ENCODE measurements at regions not wholly inside any gene's neighbourhood (a gene's known extent, or its start where the extent isn't known, plus 50 kb on each side); places are given as distances from the start of the nearest gene placed in this dataset.
"Not testable (repeated sequence)": the region's sequence is repeated elsewhere in the genome, so short reads cannot be mapped to it uniquely, and the experiment has no call there.

- H3K4me3 ChIP-seq = no peak overlapping the region
- H3K9ac ChIP-seq (ENCODE audit: insufficient read length) = no peak overlapping the region
- no peak overlapping the region for H3K27ac ChIP-seq
- no peak for DNase-seq (ENCODE audit: low read depth, low spot score)
- H3K36me3 ChIP-seq (ENCODE audit: insufficient read depth, low read length) = no peaks in the 10 kb centered on the region
- TF ChIP-seq POLR2AphosphoS5 (IDR thresholded peaks at IDR 0.05; ENCODE audit: borderline replicate concordance, low read depth, low read length) = no peak
- TF ChIP-seq FOXP2 (optimal IDR thresholded peaks at IDR 0.05; ENCODE audit: control extremely low read depth, extremely low read length, insufficient read depth) = no peak
- TF ChIP-seq EZH2 (IDR thresholded peaks at IDR 0.05) = no peak
- no peaks in the 10 kb centered on the region for H3K9me3 ChIP-seq (ENCODE audit: low read depth, low read length)
Observed at GRCh38 chr7:91378131-91378530, 113.9 kb downstream of the FZD1 start.

- H3K9me3 ChIP-seq (ENCODE audit: low read depth, low read length) = no peaks in the 10 kb centered on the region
- TF ChIP-seq POLR2AphosphoS5 (IDR thresholded peaks at IDR 0.05; ENCODE audit: borderline replicate concordance, low read depth, low read length) = no peak
- no peak for TF ChIP-seq EZH2 (IDR thresholded peaks at IDR 0.05)
- no peak for TF ChIP-seq FOXP2 (optimal IDR thresholded peaks at IDR 0.05; ENCODE audit: control extremely low read depth, extremely low read length, insufficient read depth)
- DNase-seq (ENCODE audit: low read depth, low spot score) = no peak
Observed at GRCh38 chr7:91379236-91379635, 115.0 kb downstream of the FZD1 start.

DNA sequence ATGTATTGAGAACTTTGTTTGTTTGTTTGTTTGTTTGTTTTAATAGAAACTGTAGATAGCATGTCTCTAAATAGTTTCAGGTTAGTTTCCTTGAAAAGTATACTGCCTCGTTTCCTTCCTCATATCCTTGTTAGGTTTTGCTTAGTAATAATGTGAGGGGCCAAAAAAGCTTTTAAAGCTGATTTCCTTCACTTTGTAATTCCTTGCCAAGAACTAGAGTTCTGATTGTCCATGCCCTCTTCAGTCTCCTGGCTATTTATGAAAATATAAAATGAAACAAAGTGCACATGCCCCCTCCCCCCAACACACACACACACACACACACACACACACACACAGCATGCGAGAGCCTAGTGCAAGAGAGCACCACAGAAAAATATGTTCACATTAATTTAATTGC, 115.8 kb downstream of the FZD1 start:
- TF ChIP-seq EZH2 (IDR thresholded peaks at IDR 0.05) = no peak
- no peak for TF ChIP-seq POLR2AphosphoS5 (IDR thresholded peaks at IDR 0.05; ENCODE audit: borderline replicate concordance, low read depth, low read length)
- TF ChIP-seq FOXP2 (optimal IDR thresholded peaks at IDR 0.05; ENCODE audit: control extremely low read depth, extremely low read length, insufficient read depth) = no peak
- H3K27ac ChIP-seq = no peak overlapping the region
- H3K36me3 ChIP-seq (ENCODE audit: insufficient read depth, low read length) = no peaks in the 10 kb centered on the region
- no peak overlapping the region for H3K4me3 ChIP-seq
- H3K9ac ChIP-seq (ENCODE audit: insufficient read length) = no peak overlapping the region
- H3K9me3 ChIP-seq (ENCODE audit: low read depth, low read length) = no peaks in the 10 kb centered on the region
- no peak for DNase-seq (ENCODE audit: low read depth, low spot score)

More at GRCh38 chr7:91379236-91379635, 115.0 kb downstream of the FZD1 start:
- no peaks in the 10 kb centered on the region for H3K36me3 ChIP-seq (ENCODE audit: insufficient read depth, low read length)
- no peak overlapping the region for H3K4me3 ChIP-seq
- H3K9ac ChIP-seq (ENCODE audit: insufficient read length) = no peak overlapping the region
- H3K27ac ChIP-seq = no peak overlapping the region

DNA sequence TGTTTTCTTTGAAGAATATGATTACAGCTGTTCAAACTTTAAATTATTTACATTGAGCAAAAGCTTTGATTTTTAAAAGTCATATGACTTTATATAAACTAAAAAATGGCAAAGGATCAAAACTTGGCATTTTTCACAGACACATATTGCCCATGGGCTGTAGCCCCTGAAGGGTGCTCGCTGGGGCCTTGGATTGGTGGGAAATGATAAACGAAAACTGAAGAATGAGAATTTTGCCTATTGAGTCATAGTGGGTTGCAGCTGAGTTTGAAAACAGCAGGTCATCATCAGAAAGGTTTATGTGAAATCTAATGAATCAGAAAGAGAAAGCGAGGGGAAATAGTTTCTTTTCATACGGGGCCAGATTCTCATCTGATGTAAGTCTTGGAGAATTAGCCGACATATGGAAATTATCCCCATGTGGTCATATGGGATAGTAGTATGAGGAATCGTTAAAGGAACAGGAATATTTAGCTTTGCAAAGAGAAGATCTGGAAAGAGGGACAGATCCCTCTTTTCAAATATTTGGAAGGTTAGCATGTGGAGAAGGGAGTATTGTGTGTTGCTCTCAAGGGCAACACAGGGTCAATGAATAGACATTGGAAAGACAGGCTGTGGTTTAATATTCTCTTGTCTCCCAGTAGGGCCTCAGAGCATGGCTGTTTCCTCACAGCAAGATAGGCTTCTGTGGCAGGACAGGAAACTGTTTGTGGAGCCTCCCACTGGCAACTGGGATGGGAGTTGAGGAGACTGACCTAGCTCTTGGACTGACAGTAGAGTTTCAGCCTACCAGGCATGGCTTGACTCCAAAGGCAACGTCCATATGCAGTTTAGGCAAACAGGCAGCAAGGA, 119.0 kb downstream of the FZD1 start:
- no peak for DNase-seq (ENCODE audit: low read depth, low spot score)
- Histone ChIP-seq H3K9me3 (ENCODE audit: low read depth, low read length) (no peaks in the 10 kb centered on the region), H3K9ac (ENCODE audit: insufficient read length) (no peak overlapping the region), H3K36me3 (ENCODE audit: insufficient read depth, low read length) (no peaks in the 10 kb centered on the region), H3K27ac (peak overlapping the region; percentile 37; the same call in 1 of the 2 replicates), H3K4me3 (no peak overlapping the region)
- TF ChIP-seq EZH2 (IDR thresholded peaks at IDR 0.05) (no peak), POLR2AphosphoS5 (IDR thresholded peaks at IDR 0.05; ENCODE audit: borderline replicate concordance, low read depth, low read length) (no peak), FOXP2 (optimal IDR thresholded peaks at IDR 0.05; ENCODE audit: control extremely low read depth, extremely low read length, insufficient read depth) (no peak)

GRCh38 chr7:91383905-91384274, 119.7 kb downstream of the FZD1 start:
- H3K4me3 ChIP-seq = no peak overlapping the region
- H3K9ac ChIP-seq (ENCODE audit: insufficient read length) = no peak overlapping the region
- H3K27ac ChIP-seq = no peak overlapping the region
- H3K9me3 ChIP-seq (ENCODE audit: low read depth, low read length) = no peaks in the 10 kb centered on the region
- H3K36me3 ChIP-seq (ENCODE audit: insufficient read depth, low read length) = no peaks in the 10 kb centered on the region
- TF ChIP-seq POLR2AphosphoS5 (IDR thresholded peaks at IDR 0.05; ENCODE audit: borderline replicate concordance, low read depth, low read length) = no peak
- TF ChIP-seq EZH2 (IDR thresholded peaks at IDR 0.05) = no peak
- no peak for TF ChIP-seq FOXP2 (optimal IDR thresholded peaks at IDR 0.05; ENCODE audit: control extremely low read depth, extremely low read length, insufficient read depth)
- DNase-seq (ENCODE audit: low read depth, low spot score) = no peak

- H3K4me3 ChIP-seq; H3K36me3 ChIP-seq (ENCODE audit: insufficient read depth, low read length); DNase-seq (ENCODE audit: low read depth, low spot score); H3K27ac ChIP-seq; H3K9me3 ChIP-seq (ENCODE audit: low read depth, low read length); H3K9ac ChIP-seq (ENCODE audit: insufficient read length): not testable (repeated sequence)
Observed at GRCh38 chr7:91394757-91395156, 130.5 kb downstream of the FZD1 start.

- H3K9ac ChIP-seq (ENCODE audit: insufficient read length); H3K9me3 ChIP-seq (ENCODE audit: low read depth, low read length); H3K27ac ChIP-seq; H3K36me3 ChIP-seq (ENCODE audit: insufficient read depth, low read length); DNase-seq (ENCODE audit: low read depth, low spot score); H3K4me3 ChIP-seq: not testable (repeated sequence)
Observed at GRCh38 chr7:91395313-91395712, 131.1 kb downstream of the FZD1 start.

- no peak overlapping the region for H3K9ac ChIP-seq (ENCODE audit: insufficient read length)
- H3K36me3 ChIP-seq (ENCODE audit: insufficient read depth, low read length) = no peaks in the 10 kb centered on the region
- no peak for DNase-seq (ENCODE audit: low read depth, low spot score)
- no peak overlapping the region for H3K27ac ChIP-seq
- H3K9me3 ChIP-seq (ENCODE audit: low read depth, low read length) = no peaks in the 10 kb centered on the region
- no peak overlapping the region for H3K4me3 ChIP-seq
- TF ChIP-seq POLR2AphosphoS5 (IDR thresholded peaks at IDR 0.05; ENCODE audit: borderline replicate concordance, low read depth, low read length) (no peak), FOXP2 (optimal IDR thresholded peaks at IDR 0.05; ENCODE audit: control extremely low read depth, extremely low read length, insufficient read depth) (no peak), EZH2 (IDR thresholded peaks at IDR 0.05) (no peak)
Observed at GRCh38 chr7:91397096-91397495, 132.9 kb downstream of the FZD1 start.

- Histone ChIP-seq H3K27ac (no peak overlapping the region), H3K9me3 (ENCODE audit: low read depth, low read length) (no peaks in the 10 kb centered on the region), H3K36me3 (ENCODE audit: insufficient read depth, low read length) (no peaks in the 10 kb centered on the region), H3K9ac (ENCODE audit: insufficient read length) (no peak overlapping the region), H3K4me3 (no peak overlapping the region)
- DNase-seq (ENCODE audit: low read depth, low spot score) = no peak
- no peak for TF ChIP-seq POLR2AphosphoS5 (IDR thresholded peaks at IDR 0.05; ENCODE audit: borderline replicate concordance, low read depth, low read length)
- no peak for TF ChIP-seq FOXP2 (optimal IDR thresholded peaks at IDR 0.05; ENCODE audit: control extremely low read depth, extremely low read length, insufficient read depth)
- TF ChIP-seq EZH2 (IDR thresholded peaks at IDR 0.05) = no peak
Observed at GRCh38 chr7:91397612-91398011, 133.4 kb downstream of the FZD1 start.

All from SK-N-MC (cell line).